ENCODE measurements at regions not wholly inside any gene's neighbourhood (a gene's known extent, or its start where the extent isn't known, plus 50 kb on each side); places are given as distances from the start of the nearest gene placed in this dataset.

DNA sequence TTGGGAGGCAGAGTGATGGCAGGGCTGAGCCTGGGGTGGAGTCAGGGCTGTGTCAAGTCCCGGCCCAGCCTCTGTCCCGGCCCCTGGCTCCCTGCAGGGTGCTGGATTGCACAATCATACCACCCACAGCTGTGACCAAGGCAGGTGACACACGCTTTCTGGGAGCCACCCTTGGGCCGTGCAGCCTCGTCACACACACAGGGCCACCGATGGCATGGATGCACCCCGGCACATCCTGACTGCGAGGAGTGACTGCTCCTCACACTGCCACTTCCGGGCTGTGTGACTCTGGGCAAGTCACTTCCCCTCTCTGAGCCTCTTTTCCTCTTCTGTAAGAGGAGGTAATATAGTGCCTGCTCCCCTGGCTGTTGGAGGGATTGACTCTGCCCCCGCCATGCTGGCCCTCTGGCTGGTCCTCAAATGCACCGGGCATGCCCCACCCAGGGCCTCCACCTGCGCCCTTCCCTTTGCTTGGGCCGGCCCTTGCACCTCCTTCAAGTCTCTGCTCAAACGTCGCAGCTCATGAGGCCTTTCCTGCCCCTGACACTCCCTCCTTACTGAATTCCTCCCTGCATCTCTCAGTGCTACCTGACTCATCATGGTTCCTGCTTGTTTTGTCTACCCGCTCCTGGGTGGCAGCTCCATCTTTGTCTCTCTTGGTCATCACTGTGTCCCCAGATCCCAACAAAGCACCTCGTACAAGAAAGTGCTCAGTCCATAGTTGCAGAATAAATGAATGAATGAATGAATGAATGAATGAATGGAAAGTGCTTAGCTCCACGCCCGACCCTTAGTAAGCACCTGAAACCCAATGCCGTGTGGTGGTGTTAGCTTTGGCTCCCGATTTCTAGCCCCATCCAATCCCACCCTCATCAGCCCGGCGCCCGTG lies 93.5 kb downstream of the CEBPB start:
- DNase-seq (ENCODE audit: insufficient read length, low spot score) (no peak), FAIRE-seq (no peak)
- no peak for TF ChIP-seq POLR2AphosphoS5 (IDR thresholded peaks at IDR 0.05; ENCODE audit: low read depth, low read length)
- TF ChIP-seq POLR2A (IDR thresholded peaks at IDR 0.05; ENCODE audit: low read depth, low read length): no peak
- no peak for TF ChIP-seq SPI1 (IDR thresholded peaks at IDR 0.05; ENCODE audit: low read depth, low read length)
- TF ChIP-seq PAX5 (IDR thresholded peaks at IDR 0.05; ENCODE audit: insufficient read depth, low read length, severe bottlenecking): no peak

DNA sequence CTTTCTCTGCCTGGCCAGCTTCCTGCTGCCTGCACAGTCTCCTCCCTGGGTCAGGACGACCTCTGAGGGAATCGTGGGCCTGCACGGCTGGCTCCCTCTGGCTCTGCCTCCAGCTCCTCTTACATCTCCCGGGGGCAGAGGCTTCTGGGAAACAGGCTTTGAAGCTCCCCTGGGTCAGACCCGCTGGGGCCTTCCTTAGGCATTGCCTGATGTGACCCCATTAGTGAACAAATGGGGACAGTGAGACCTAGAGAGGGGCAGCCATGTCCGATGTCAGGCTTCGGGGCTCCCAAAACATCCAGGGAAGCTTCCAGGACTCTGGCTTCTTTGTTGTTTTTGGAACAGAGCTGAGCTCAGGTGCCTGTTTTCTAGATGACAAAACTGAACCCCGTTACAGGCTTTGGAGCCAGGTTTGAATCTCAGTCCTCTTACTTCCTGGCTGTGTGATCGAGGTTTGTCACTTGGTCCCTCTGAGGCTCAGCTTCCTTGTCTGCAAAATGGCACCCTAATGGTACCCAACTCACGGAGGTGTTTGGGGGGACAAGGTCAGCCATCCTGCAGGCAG lies 94.3 kb downstream of the CEBPB start:
- DNase-seq (ENCODE audit: insufficient read length, low spot score) (no peak), FAIRE-seq (no peak)
- no peak for TF ChIP-seq POLR2A (IDR thresholded peaks at IDR 0.05; ENCODE audit: low read depth, low read length)
- no peak for TF ChIP-seq TAF1 (IDR thresholded peaks at IDR 0.05; ENCODE audit: low read depth, low read length)
- TF ChIP-seq POU2F2 (IDR thresholded peaks at IDR 0.05; ENCODE audit: low read depth, low read length): no peak
- TF ChIP-seq POLR2AphosphoS5 (IDR thresholded peaks at IDR 0.05; ENCODE audit: low read depth, low read length): no peak
- TF ChIP-seq SPI1 (IDR thresholded peaks at IDR 0.05; ENCODE audit: low read depth, low read length): no peak
- no peak for TF ChIP-seq PAX5 (IDR thresholded peaks at IDR 0.05; ENCODE audit: insufficient read depth, low read length, severe bottlenecking)

DNA sequence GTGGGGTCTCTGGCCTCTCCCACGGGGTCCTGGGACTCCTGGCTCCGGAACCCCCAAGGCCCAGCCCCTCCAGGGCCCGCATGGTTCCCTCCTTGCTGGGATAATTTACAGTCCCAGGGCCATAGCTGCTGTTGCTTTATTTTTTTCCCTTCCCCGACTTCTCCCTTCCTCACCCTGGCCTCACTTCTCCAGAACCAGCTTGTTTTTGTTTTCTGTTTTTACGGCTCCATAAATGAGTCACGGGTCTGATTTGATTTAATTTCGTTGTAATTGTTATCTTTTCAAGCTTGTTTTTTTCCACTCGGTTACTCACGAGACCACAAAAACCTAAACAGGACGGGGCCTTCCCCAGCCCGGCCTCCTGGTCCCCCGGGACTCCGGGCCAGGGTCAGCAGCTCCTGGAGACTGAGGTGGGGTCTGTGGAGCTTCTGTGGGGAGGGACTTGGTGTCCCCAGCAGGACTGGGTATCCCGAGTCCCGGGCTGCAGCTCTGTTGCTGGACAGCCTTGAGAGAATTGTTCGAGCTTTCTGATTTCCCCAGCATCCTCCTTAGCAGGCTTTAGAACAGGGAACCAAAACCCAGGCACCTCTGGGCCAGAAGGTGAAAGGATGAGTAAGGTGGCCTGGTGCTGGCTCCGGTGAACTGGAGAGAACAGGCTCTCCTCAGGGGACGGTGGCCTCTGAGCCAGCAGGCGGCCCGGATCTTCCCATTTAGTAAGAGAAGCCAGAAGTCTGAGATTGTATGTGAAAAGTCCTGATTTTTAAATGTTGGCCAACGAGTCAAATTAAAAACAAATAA lies 94.9 kb downstream of the CEBPB start:
- no peak for TF ChIP-seq SPI1 (IDR thresholded peaks at IDR 0.05; ENCODE audit: low read depth, low read length)
- no peak for TF ChIP-seq POLR2A (IDR thresholded peaks at IDR 0.05; ENCODE audit: low read depth, low read length)
- TF ChIP-seq POLR2AphosphoS5 (IDR thresholded peaks at IDR 0.05; ENCODE audit: low read depth, low read length): no peak
- TF ChIP-seq TAF1 (IDR thresholded peaks at IDR 0.05; ENCODE audit: low read depth, low read length): no peak
- TF ChIP-seq POU2F2 (IDR thresholded peaks at IDR 0.05; ENCODE audit: low read depth, low read length): no peak
- TF ChIP-seq PAX5 (IDR thresholded peaks at IDR 0.05; ENCODE audit: insufficient read depth, low read length, severe bottlenecking): no peak
- FAIRE-seq (no peak), DNase-seq (ENCODE audit: insufficient read length, low spot score) (no peak)

DNA sequence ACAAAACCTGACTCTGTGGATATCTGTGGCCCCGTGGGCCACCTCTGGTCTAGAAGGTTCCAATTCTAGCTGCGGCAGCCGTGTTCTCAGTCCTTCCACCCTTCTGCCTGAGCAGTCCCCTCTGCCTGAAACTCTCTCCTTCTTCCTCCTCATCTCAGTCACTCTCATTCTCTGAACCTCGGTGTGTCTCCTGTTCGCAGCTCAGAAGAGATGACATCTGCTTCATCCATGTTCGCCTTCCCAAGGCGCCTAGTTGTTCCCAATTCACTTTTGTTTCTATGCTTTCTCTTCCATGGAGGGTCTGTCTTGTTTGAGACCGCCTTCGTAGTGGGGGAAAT lies 95.5 kb downstream of the CEBPB start:
- TF ChIP-seq POLR2A (IDR thresholded peaks at IDR 0.05; ENCODE audit: low read depth, low read length): no peak
- no peak for TF ChIP-seq SPI1 (IDR thresholded peaks at IDR 0.05; ENCODE audit: low read depth, low read length)
- no peak for TF ChIP-seq POU2F2 (IDR thresholded peaks at IDR 0.05; ENCODE audit: low read depth, low read length)
- no peak for TF ChIP-seq PAX5 (IDR thresholded peaks at IDR 0.05; ENCODE audit: insufficient read depth, low read length, severe bottlenecking)
- no peak for TF ChIP-seq TAF1 (IDR thresholded peaks at IDR 0.05; ENCODE audit: low read depth, low read length)
- no peak for TF ChIP-seq POLR2AphosphoS5 (IDR thresholded peaks at IDR 0.05; ENCODE audit: low read depth, low read length)
- FAIRE-seq (no peak), DNase-seq (ENCODE audit: insufficient read length, low spot score) (no peak)

DNA sequence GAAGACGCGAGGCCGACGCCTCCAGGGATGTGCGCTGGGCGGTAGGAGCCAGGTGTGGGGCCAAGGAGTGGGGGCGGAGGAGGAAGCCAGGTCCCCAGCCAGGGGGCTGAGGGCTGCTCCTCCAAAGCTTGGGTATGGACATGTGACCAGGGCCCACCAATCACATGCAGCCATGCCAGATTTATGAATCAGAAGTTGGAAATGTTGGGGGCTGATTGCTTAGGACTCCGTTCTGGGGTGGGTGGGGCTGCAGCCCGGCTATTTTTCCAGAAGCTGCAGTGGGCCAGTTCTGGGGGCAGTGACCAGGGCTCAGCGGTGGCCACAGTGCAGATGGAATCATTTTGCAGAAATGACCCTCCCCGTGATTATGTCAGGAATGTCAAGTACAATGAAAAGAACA lies 96.0 kb downstream of the CEBPB start:
- FAIRE-seq: no peak
- TF ChIP-seq POLR2AphosphoS5 (IDR thresholded peaks at IDR 0.05; ENCODE audit: low read depth, low read length) (no peak), POLR2A (IDR thresholded peaks at IDR 0.05; ENCODE audit: low read depth, low read length) (no peak), SPI1 (IDR thresholded peaks at IDR 0.05; ENCODE audit: low read depth, low read length) (no peak)
- no peak for DNase-seq (ENCODE audit: insufficient read length, low spot score)

- TF ChIP-seq POU2F2 (IDR thresholded peaks at IDR 0.05; ENCODE audit: low read depth, low read length) (no peak), SPI1 (IDR thresholded peaks at IDR 0.05; ENCODE audit: low read depth, low read length) (no peak), POLR2AphosphoS5 (IDR thresholded peaks at IDR 0.05; ENCODE audit: low read depth, low read length) (no peak), PAX5 (IDR thresholded peaks at IDR 0.05; ENCODE audit: insufficient read depth, low read length, severe bottlenecking) (no peak), POLR2A (IDR thresholded peaks at IDR 0.05; ENCODE audit: low read depth, low read length) (no peak), TAF1 (IDR thresholded peaks at IDR 0.05; ENCODE audit: low read depth, low read length) (no peak)
- FAIRE-seq (no peak), DNase-seq (ENCODE audit: insufficient read length, low spot score) (no peak)
These were observed 96.9 kb downstream of the CEBPB start for GRCh38 chr20:50287512-50287911.

- TF ChIP-seq POLR2AphosphoS5 (IDR thresholded peaks at IDR 0.05; ENCODE audit: low read depth, low read length) (no peak), TAF1 (IDR thresholded peaks at IDR 0.05; ENCODE audit: low read depth, low read length) (no peak), POU2F2 (IDR thresholded peaks at IDR 0.05; ENCODE audit: low read depth, low read length) (no peak), POLR2A (IDR thresholded peaks at IDR 0.05; ENCODE audit: low read depth, low read length) (no peak), SPI1 (IDR thresholded peaks at IDR 0.05; ENCODE audit: low read depth, low read length) (no peak), PAX5 (IDR thresholded peaks at IDR 0.05; ENCODE audit: insufficient read depth, low read length, severe bottlenecking) (no peak)
- FAIRE-seq (no peak), DNase-seq (ENCODE audit: insufficient read length, low spot score) (no peak)
These were observed 97.5 kb downstream of the CEBPB start for GRCh38 chr20:50288128-50288623.

DNA sequence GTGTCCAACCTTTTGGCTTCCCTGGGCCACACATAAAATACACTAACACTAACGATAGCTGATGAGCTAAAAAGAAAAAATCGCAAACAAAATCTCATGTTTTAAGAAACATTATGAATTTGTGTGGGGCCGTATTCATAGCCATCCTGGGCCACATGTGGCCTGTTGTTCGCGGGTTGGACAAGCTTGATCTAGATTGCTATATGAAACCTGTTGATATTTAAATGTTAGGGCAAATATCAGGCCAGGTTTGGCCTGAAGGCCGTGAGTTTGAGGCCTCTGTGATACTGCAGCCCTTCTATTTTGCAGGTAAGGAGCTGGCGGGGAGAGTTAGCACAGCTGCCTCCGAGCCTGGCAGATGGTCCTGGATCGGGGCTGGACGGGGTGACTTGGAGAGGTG lies 99.0 kb downstream of the CEBPB start:
- DNase-seq (ENCODE audit: insufficient read length, low spot score): no peak
- TF ChIP-seq POU2F2 (IDR thresholded peaks at IDR 0.05; ENCODE audit: low read depth, low read length) (no peak), TAF1 (IDR thresholded peaks at IDR 0.05; ENCODE audit: low read depth, low read length) (no peak), POLR2AphosphoS5 (IDR thresholded peaks at IDR 0.05; ENCODE audit: low read depth, low read length) (no peak), POLR2A (IDR thresholded peaks at IDR 0.05; ENCODE audit: low read depth, low read length) (no peak), PAX5 (IDR thresholded peaks at IDR 0.05; ENCODE audit: insufficient read depth, low read length, severe bottlenecking) (no peak), SPI1 (IDR thresholded peaks at IDR 0.05; ENCODE audit: low read depth, low read length) (no peak)
- no peak for FAIRE-seq

- FAIRE-seq (no peak), DNase-seq (ENCODE audit: insufficient read length, low spot score) (no peak)
- TF ChIP-seq POLR2A (IDR thresholded peaks at IDR 0.05; ENCODE audit: low read depth, low read length): no peak
- TF ChIP-seq PAX5 (IDR thresholded peaks at IDR 0.05; ENCODE audit: insufficient read depth, low read length, severe bottlenecking): no peak
- TF ChIP-seq POU2F2 (IDR thresholded peaks at IDR 0.05; ENCODE audit: low read depth, low read length): no peak
- no peak for TF ChIP-seq TAF1 (IDR thresholded peaks at IDR 0.05; ENCODE audit: low read depth, low read length)
- TF ChIP-seq POLR2AphosphoS5 (IDR thresholded peaks at IDR 0.05; ENCODE audit: low read depth, low read length): no peak
- no peak for TF ChIP-seq SPI1 (IDR thresholded peaks at IDR 0.05; ENCODE audit: low read depth, low read length)
These were observed 99.5 kb downstream of the CEBPB start for GRCh38 chr20:50290112-50290511.
